Activated T-helper 1 cell treated with anti-CD3 and anti-CD28 coated beads, Interleukin-12 subunit alpha, Interleukin-12 subunit beta, Interleukin-2, Interleukin-4 antibody, amounts not matched to agents 30 ng/mL and 10 ng/mL and 1 ng/mL, durations not matched to agents 14 hours and 24 hours and 36 hours (primary cell): ENCODE measurements at regions not wholly inside any gene's neighbourhood (a gene's known extent, or its start where the extent isn't known, plus 50 kb on each side); places are given as distances from the start of the nearest gene placed in this dataset.

ENCODE experiments used
- DNase-seq: peaks from one replicate; pipeline ENCODE4 v3.0.0; 2021; ENCODE audit warnings: low spot score
- H3K27ac Mint-ChIP-seq: one replicate; pipeline ENCODE4 v1.8.0; 2021; ENCODE audit warnings: mild to moderate bottlenecking, mixed read lengths
- H3K27me3 Mint-ChIP-seq: one replicate; pipeline ENCODE4 v1.8.0; 2022; ENCODE audit warnings: mild to moderate bottlenecking, moderate library complexity, mixed read lengths; ENCODE audit not compliant: insufficient read depth
- H3K36me3 Mint-ChIP-seq: one replicate; pipeline ENCODE4 v1.8.0; 2021; ENCODE audit warnings: low read depth, mixed read lengths
- H3K4me1 Mint-ChIP-seq: one replicate; pipeline ENCODE4 v1.8.0; 2021; ENCODE audit warnings: low read depth, mixed read lengths
- H3K4me3 Mint-ChIP-seq: one replicate; pipeline ENCODE4 v1.8.0; 2021; ENCODE audit warnings: mild to moderate bottlenecking, moderate library complexity, mixed read lengths
- H3K9me3 Mint-ChIP-seq: one replicate; pipeline ENCODE4 v1.8.0; 2021; ENCODE audit warnings: mixed read lengths
- intact Hi-C: fragments of 100-400 bp; cut with micrococcal nuclease; formaldehyde crosslinking; loops from one replicate; pipeline ENCODE4 v1.15.1; 2024

DNA sequence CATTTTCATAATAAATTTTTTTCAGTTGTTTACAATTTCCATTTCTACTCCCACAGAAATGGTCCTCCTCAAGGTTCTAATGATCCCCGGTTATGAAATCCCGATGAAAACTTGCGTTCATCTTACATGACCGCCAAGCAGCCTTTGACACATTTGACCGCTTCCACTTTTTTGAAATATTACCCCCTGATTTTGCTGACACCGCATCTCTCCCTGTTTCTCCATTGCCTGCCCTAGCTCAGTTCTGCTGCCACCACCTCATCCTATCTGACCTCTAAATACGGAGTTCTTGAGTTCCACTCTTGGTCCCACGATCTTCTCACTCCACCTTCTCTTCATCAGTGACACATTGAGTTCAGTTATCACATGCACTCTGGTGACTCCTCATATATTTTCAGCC lies 74.1 kb downstream of the SLC35B3 start:
- DNase-seq = no peak
- intact Hi-C loops = no loop called here
- peaks cover 2% of the 10 kb centered on the region for H3K27me3 Mint-ChIP-seq
- H3K9me3 Mint-ChIP-seq = no peaks in the 10 kb centered on the region
- no peak overlapping the region for H3K27ac Mint-ChIP-seq
- no peaks in the 10 kb centered on the region for H3K4me1 Mint-ChIP-seq
- no peaks in the 10 kb centered on the region for H3K36me3 Mint-ChIP-seq
- H3K4me3 Mint-ChIP-seq = no peak overlapping the region

DNA sequence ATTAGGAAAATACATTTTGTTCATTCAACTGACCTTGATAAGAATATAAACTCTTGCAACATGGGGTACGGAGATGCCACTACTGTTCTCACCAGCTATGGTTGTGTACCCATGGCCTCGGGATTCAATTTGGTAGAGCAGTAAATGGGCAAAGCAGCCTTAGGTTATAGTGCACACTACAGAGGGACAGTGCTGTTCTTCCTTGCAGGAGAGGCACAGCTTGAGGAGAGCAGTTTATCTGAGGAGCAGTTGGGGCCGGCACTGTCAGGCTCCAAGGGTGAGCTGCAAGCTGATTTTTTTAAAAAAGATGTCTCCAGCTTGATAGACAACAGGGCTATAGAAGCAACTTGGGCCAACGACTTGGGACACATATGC lies 82.4 kb downstream of the SLC35B3 start:
- DNase-seq = no peak
- Mint-ChIP-seq H3K27me3 (peaks cover 3% of the 10 kb centered on the region), H3K27ac (no peak overlapping the region), H3K9me3 (no peaks in the 10 kb centered on the region), H3K4me1 (no peaks in the 10 kb centered on the region), H3K4me3 (no peak overlapping the region), H3K36me3 (no peaks in the 10 kb centered on the region)
- intact Hi-C loops = no loop called here

GRCh38 chr6:8352335-8352965 lies 82.9 kb downstream of the SLC35B3 start:
- H3K4me1 Mint-ChIP-seq = no peaks in the 10 kb centered on the region

GRCh38 chr6:8343600-8343999 lies 91.7 kb downstream of the SLC35B3 start:
- Mint-ChIP-seq H3K27me3 (no peaks in the 10 kb centered on the region), H3K4me1 (no peaks in the 10 kb centered on the region), H3K36me3 (no peaks in the 10 kb centered on the region), H3K27ac (no peak overlapping the region), H3K9me3 (no peaks in the 10 kb centered on the region), H3K4me3 (no peak overlapping the region)
- intact Hi-C loops = no loop called here
- DNase-seq = no peak

More at GRCh38 chr6:8352335-8352965, 82.9 kb downstream of the SLC35B3 start:
- H3K27me3 Mint-ChIP-seq = peaks cover 3% of the 10 kb centered on the region
- H3K27ac Mint-ChIP-seq = no peak overlapping the region
- H3K4me3 Mint-ChIP-seq = no peak overlapping the region
- no peaks in the 10 kb centered on the region for H3K9me3 Mint-ChIP-seq
- no peaks in the 10 kb centered on the region for H3K36me3 Mint-ChIP-seq
- intact Hi-C loops = no loop called here
- DNase-seq = no peak

- Mint-ChIP-seq H3K4me3 (no peak overlapping the region), H3K9me3 (no peaks in the 10 kb centered on the region), H3K27ac (no peak overlapping the region), H3K36me3 (no peaks in the 10 kb centered on the region), H3K4me1 (no peaks in the 10 kb centered on the region), H3K27me3 (no peaks in the 10 kb centered on the region)
- intact Hi-C loops = no loop called here
- DNase-seq = no peak
Observed at GRCh38 chr6:8342241-8342819, 93.0 kb downstream of the SLC35B3 start.

GRCh38 chr6:8337147-8337546 lies 98.2 kb downstream of the SLC35B3 start:
- no peak for DNase-seq
- Mint-ChIP-seq H3K9me3 (no peaks in the 10 kb centered on the region), H3K36me3 (no peaks in the 10 kb centered on the region), H3K4me3 (no peak overlapping the region), H3K27me3 (no peaks in the 10 kb centered on the region), H3K4me1 (no peaks in the 10 kb centered on the region), H3K27ac (no peak overlapping the region)
- intact Hi-C loops = no loop called here

DNA sequence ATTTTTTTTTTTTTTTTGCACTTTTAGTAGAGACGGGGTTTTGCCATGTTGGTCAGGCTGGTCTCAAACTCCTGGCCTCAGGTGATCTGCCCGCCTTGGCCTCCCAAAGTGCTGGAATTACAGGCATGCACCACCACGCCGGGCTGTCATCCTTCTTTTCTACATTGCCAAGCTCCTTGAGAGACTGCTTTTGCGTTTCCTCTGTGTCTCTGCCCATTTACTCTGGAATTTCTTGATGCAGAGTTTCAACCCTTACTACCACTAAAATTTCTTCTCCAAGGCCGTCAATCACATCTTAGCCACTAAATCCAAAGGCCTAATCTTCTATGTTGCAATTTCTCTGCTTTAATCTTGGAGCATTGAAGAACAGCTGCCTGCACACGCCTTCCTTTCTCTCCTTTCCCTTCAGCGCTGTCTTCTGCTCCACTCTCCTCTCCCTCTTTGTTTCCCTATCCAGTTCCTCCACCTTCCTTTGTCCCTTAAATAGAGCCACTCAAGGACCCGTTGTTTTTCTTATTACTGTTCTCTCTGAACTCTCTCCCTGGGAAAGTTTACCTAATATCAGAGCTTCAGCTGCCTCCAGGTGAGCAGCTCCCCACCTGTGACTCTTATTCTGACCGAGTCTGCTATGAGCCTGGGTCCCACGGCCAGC lies 98.8 kb downstream of the SLC35B3 start:
- Mint-ChIP-seq H3K27ac (no peak overlapping the region), H3K4me1 (no peaks in the 10 kb centered on the region), H3K4me3 (no peak overlapping the region), H3K27me3 (no peaks in the 10 kb centered on the region), H3K9me3 (no peaks in the 10 kb centered on the region), H3K36me3 (no peaks in the 10 kb centered on the region)
- DNase-seq = no peak
- intact Hi-C loops = no loop called here

DNA sequence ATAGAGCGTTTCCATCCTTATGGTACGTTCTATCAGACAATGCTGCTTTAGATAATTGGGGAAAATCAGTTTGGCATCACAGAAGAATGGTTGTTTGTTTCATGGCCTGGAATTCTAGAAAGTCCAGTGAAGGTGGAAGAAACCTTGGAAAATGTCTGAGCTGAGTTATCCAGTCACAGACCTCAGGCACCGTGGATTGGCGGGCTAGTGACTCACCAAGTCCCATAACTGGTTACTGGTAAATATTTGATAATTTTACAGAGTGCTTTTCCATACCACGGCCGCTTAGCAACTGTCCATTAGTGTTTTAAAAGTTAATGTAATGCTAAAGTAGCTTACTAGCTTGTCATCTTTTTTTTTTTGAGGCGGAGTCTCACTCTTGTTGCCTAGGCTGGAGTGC lies 99.4 kb downstream of the SLC35B3 start:
- intact Hi-C loops = no loop called here

DNA sequence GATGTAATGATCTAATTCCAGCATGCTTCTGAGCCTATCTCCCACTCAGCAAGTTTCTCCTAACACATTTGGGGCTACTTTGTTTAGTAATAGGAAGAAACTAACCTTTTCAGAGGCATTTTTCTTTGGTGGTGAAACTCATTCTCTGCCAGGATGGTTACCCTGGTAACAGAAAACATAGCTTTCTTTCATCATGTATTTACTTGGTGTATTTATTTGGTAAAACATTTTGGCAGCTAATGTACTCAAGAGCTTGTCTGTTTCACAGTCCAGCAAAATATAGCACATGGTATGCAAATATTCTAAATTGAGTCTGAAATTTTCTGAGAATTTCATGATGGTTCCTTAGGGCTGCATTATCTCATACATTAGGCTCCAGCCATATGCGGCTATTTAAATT lies 100.0 kb downstream of the SLC35B3 start:
- H3K4me1 Mint-ChIP-seq = no peaks in the 10 kb centered on the region
- no peaks in the 10 kb centered on the region for H3K27me3 Mint-ChIP-seq
- no peaks in the 10 kb centered on the region for H3K9me3 Mint-ChIP-seq
- H3K36me3 Mint-ChIP-seq = no peaks in the 10 kb centered on the region
- no peak for DNase-seq
- intact Hi-C loops = no loop called here
- no peak overlapping the region for H3K27ac Mint-ChIP-seq
- no peak overlapping the region for H3K4me3 Mint-ChIP-seq

More for the DNA sequence above, 99.4 kb downstream of the SLC35B3 start:
- no peak for DNase-seq
- Mint-ChIP-seq H3K36me3 (no peaks in the 10 kb centered on the region), H3K9me3 (no peaks in the 10 kb centered on the region), H3K4me3 (no peak overlapping the region), H3K4me1 (no peaks in the 10 kb centered on the region), H3K27me3 (no peaks in the 10 kb centered on the region), H3K27ac (no peak overlapping the region)

DNA sequence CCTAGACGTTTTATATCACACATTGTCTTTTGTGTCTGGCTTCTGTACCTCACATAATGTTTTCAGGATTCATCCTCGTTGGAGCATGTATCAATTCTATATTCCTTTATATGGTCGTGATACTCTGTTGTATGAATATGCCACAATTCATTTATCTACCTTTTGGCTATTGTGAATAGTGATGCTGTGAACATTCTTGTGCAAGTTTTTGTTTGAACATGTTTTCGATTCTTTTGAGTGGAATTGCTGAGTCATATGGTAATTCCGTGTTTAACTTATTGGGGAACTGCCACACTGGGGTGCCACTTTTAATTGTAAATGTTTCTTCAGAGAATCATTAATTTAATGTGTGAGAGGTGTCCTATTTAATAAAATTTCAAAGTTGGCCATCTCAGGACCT lies 101.2 kb downstream of the SLC35B3 start:
- Mint-ChIP-seq H3K4me3 (no peak overlapping the region), H3K27me3 (no peaks in the 10 kb centered on the region), H3K9me3 (no peaks in the 10 kb centered on the region), H3K27ac (no peak overlapping the region), H3K36me3 (no peaks in the 10 kb centered on the region), H3K4me1 (no peaks in the 10 kb centered on the region)
- no peak for DNase-seq
- intact Hi-C loops = no loop called here

GRCh38 chr6:8329562-8329961 lies 105.8 kb downstream of the SLC35B3 start:
- H3K27me3 Mint-ChIP-seq = no peaks in the 10 kb centered on the region
- H3K27ac Mint-ChIP-seq = no peak overlapping the region
- no peaks in the 10 kb centered on the region for H3K9me3 Mint-ChIP-seq
- no peak for DNase-seq
- no peaks in the 10 kb centered on the region for H3K4me1 Mint-ChIP-seq
- no peaks in the 10 kb centered on the region for H3K36me3 Mint-ChIP-seq
- intact Hi-C loops = no loop called here
- no peak overlapping the region for H3K4me3 Mint-ChIP-seq

DNA sequence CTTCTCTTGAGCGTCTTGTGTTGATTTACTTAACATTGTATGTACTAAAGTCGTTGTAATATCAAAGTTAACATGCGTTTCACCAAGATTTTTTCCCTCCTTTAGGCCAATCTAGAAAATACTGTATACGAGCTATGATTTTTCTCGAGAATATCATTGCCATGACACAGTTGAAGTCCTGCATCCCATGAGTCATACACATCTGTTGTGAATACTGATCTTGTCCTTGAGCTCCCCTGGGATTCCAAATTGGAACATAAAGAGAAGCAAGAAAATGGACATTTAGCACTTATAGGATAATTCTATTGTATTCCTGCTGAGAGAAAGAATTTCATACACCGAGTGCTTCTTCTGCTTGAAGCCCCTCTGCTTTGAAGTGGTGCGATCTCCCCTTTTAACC lies 109.6 kb downstream of the SLC35B3 start:
- DNase-seq = no peak
- Mint-ChIP-seq H3K9me3 (no peaks in the 10 kb centered on the region), H3K36me3 (no peaks in the 10 kb centered on the region), H3K4me3 (no peak overlapping the region), H3K27me3 (no peaks in the 10 kb centered on the region), H3K27ac (no peak overlapping the region), H3K4me1 (no peaks in the 10 kb centered on the region)
- intact Hi-C loops = no loop called here

DNA sequence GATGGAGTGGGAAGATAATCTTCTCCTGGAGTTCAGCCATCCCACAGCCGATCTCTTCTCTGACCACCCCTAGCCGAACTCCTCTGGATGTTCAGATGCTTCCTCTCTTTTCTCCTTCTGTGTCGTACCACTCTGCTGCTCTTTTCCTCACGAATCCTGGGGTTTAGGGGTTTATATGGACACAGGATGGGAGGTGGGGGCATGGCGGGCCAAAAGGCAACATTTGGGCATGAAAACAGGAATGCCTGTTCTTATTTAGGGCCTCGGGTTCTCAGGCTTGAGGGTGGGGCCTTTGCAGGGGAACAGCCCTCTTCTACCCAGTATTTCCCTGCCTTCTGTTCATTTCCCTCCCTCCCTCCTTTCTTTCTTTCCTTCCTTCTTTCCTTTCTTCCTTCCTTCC lies 112.7 kb downstream of the SLC35B3 start:
- DNase-seq = no peak
- H3K4me3 Mint-ChIP-seq = no peak overlapping the region
- H3K27me3 Mint-ChIP-seq = peaks cover 2% of the 10 kb centered on the region
- no peak overlapping the region for H3K27ac Mint-ChIP-seq
- no peaks in the 10 kb centered on the region for H3K36me3 Mint-ChIP-seq
- H3K4me1 Mint-ChIP-seq = no peaks in the 10 kb centered on the region
- intact Hi-C loops = no loop called here
- no peaks in the 10 kb centered on the region for H3K9me3 Mint-ChIP-seq
